ENCODE measurements at regions not wholly inside any gene's neighbourhood (a gene's known extent, or its start where the extent isn't known, plus 50 kb on each side); places are given as distances from the start of the nearest gene placed in this dataset.

DNA sequence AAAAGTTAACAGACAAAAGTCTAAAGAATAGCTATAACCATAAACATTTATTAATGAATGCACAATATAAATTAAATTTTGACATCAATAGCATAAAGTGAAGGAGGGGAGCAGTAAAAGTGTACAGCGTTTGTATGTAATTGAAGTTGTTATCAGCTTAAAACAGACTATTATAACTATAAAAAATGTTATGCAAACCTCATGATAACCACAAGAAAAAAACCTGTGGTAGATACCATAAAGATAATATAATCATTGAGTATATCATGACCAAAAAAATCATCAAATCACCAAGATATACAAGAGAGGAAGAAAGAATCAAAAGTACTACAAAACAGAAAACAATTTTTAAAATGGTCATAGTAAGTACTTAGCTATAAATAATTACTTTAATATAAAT is 122.1 kb upstream of the ID2 start:
- TF ChIP-seq CTCF (IDR thresholded peaks at IDR 0.05 in 4 of 5, conservative IDR thresholded peaks at IDR 0.05 in 1 of 5), result no peak
- no peak for TF ChIP-seq POLR2A (IDR thresholded peaks at IDR 0.05)
